CD14-positive monocyte (primary cell): ENCODE measurements at regions not wholly inside any gene's neighbourhood (a gene's known extent, or its start where the extent isn't known, plus 50 kb on each side); places are given as distances from the start of the nearest gene placed in this dataset.

ENCODE experiments used
- DNase-seq, 3 donors: peaks; one replicate each; pipeline ENCODE4 v3.0.0-alpha.2; 2011 to 2022
- H2AFZ ChIP-seq: 2 replicates; pipeline ENCODE4 v1.6.0; 2012; ENCODE audit warnings: mild to moderate bottlenecking, low read depth, low read length, inconsistent platforms; ENCODE audit not compliant: insufficient read depth, poor library complexity, severe bottlenecking
- H3K27ac ChIP-seq, 2 donors: 1 replicate in 1 of 2; 2 replicates in 1 of 2; pipeline ENCODE4 v1.5.1; 2012 to 2013; ENCODE audit warnings: low read length in 2 of 2, control low read depth in 1 of 2, inconsistent platforms in 1 of 2, low read depth in 1 of 2, mild to moderate bottlenecking in 1 of 2
- H3K27me3 ChIP-seq, 2 donors: one replicate each; pipeline versions ENCODE4 v1.6.0 to v1.6.1; 2011 to 2013; ENCODE audit warnings: low read length in 2 of 2; ENCODE audit not compliant: control insufficient read depth in 2 of 2, insufficient read depth in 2 of 2
- H3K36me3 ChIP-seq, 2 donors: replicated peaks in 1 of 2; 1 replicate in 1 of 2; 2 replicates in 1 of 2; pipeline versions ENCODE4 v1.5.1 to v1.6.1; 2012 to 2013; ENCODE audit warnings: low read length in 2 of 2, control low read depth in 1 of 2, inconsistent platforms in 1 of 2, mild to moderate bottlenecking in 1 of 2; ENCODE audit not compliant: insufficient read depth in 2 of 2, control insufficient read depth in 1 of 2
- H3K4me1 ChIP-seq, 2 donors: 1 replicate in 1 of 2; 2 replicates in 1 of 2; pipeline versions ENCODE4 v1.5.1 to v1.6.1; 2012 to 2013; ENCODE audit warnings: low read length in 2 of 2, control low read depth in 1 of 2, inconsistent platforms in 1 of 2, mild to moderate bottlenecking in 1 of 2, moderate library complexity in 1 of 2; ENCODE audit not compliant: insufficient read depth in 2 of 2, control insufficient read depth in 1 of 2
- H3K4me2 ChIP-seq: replicated peaks from 2 replicates; pipeline ENCODE3; 2012; ENCODE audit warnings: low read length, moderate library complexity, mild to moderate bottlenecking; ENCODE audit not compliant: poor library complexity, severe bottlenecking; ENCODE audit errors: extremely low read depth
- H3K4me3 ChIP-seq, 3 experiments: fragments of 200-600 bp in 1 of 3; sonication (generic) in 1 of 3; replicated peaks in 1 of 3; 1 replicate in 2 of 3; 2 replicates in 1 of 3; pipeline ENCODE4 v1.5.1; 2011 to 2013; ENCODE audit warnings: low read length in 3 of 3, mild to moderate bottlenecking in 3 of 3, control low read depth in 2 of 3, low read depth in 2 of 3, inconsistent platforms in 1 of 3, moderate library complexity in 1 of 3
- H3K79me2 ChIP-seq: 2 replicates; pipeline ENCODE4 v1.6.0; 2012; ENCODE audit warnings: mild to moderate bottlenecking, control low read depth, inconsistent platforms, low read length, moderate library complexity; ENCODE audit not compliant: insufficient read depth
- H3K9ac ChIP-seq: 2 replicates; pipeline ENCODE4 v1.6.0; 2017; ENCODE audit warnings: low read length, mild to moderate bottlenecking; ENCODE audit not compliant: insufficient read depth, poor library complexity, severe bottlenecking
- H3K9me3 ChIP-seq, 2 donors: replicated peaks in 1 of 2; 1 replicate in 1 of 2; 2 replicates in 1 of 2; pipeline versions ENCODE4 v1.5.1 to v1.6.1; 2012 to 2013; ENCODE audit warnings: low read length in 2 of 2, control low read depth in 1 of 2; ENCODE audit not compliant: control insufficient read depth in 1 of 2, insufficient read depth in 1 of 2
- H4K20me1 ChIP-seq: 2 replicates; pipeline ENCODE4 v1.6.0; 2012; ENCODE audit warnings: mild to moderate bottlenecking, low read length, control low read depth, moderate library complexity; ENCODE audit not compliant: insufficient read depth
- H3K27ac Mint-ChIP-seq, 7 donors: one replicate each; pipeline ENCODE4 v1.8.0; 2020; ENCODE audit warnings: mild to moderate bottlenecking in 7 of 7, mixed read lengths in 7 of 7, moderate library complexity in 6 of 7, inconsistent platforms in 2 of 7
- H3K27me3 Mint-ChIP-seq, 3 donors: one replicate each; pipeline ENCODE4 v1.8.0; 2021 to 2022; ENCODE audit warnings: low read depth in 3 of 3, mild to moderate bottlenecking in 3 of 3, mixed read lengths in 3 of 3, moderate library complexity in 3 of 3, inconsistent platforms in 1 of 3
- H3K36me3 Mint-ChIP-seq, 2 donors: one replicate each; pipeline ENCODE4 v1.8.0; 2020; ENCODE audit warnings: mixed read lengths in 2 of 2, inconsistent platforms in 1 of 2, mild to moderate bottlenecking in 1 of 2
- H3K4me1 Mint-ChIP-seq: one replicate; pipeline ENCODE4 v1.8.0; 2020; ENCODE audit warnings: mild to moderate bottlenecking, mixed read lengths
- H3K4me3 Mint-ChIP-seq, 2 donors: one replicate each; pipeline ENCODE4 v1.8.0; 2020; ENCODE audit warnings: mild to moderate bottlenecking in 2 of 2, mixed read lengths in 2 of 2, moderate library complexity in 1 of 2
- H3K9me3 Mint-ChIP-seq, 7 donors: one replicate each; pipeline ENCODE4 v1.8.0; 2020 to 2022; ENCODE audit warnings: mixed read lengths in 7 of 7, mild to moderate bottlenecking in 6 of 7, moderate library complexity in 6 of 7, inconsistent platforms in 2 of 7
- WGBS: methylation state at CpG from one replicate; pipeline ENCODE4 v1.1.5; 2013; ENCODE audit warnings: missing lambda C conversion rate; ENCODE audit not compliant: insufficient coverage; 5-methylcytosine and 5-hydroxymethylcytosine counted together
- intact Hi-C, 2 donors: fragments of 100-400 bp; cut with micrococcal nuclease; formaldehyde crosslinking; loops; one replicate each; pipeline versions ENCODE4 v1.15.0 to v1.15.1; 2023
- TF ChIP-seq, protein P1 (sequence below): fragments of 200-600 bp; IDR thresholded peaks from one replicate; pipeline ENCODE4 v1.8.0; 2022; ENCODE audit warnings: antibody characterized with exemption, mild to moderate bottlenecking

DNA sequence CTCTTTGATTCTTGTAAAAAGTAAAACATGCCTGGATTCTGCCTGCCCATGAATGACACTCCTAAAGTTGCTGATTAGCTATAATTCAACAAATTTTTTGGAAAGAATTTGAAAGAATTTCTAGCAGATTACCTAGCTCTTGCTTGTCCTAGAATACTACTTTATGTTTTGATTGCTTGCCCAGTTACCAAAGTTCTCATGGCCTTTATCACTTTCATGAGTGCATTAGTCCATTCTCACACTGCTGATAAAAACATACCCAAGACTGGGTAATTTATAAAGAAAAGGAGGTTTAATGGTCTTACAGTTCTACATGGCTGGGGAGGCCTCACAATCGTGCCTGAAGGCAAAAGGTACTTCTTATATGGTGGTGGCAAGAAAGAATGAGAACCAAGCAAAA, 1137.3 kb downstream of the SORCS1 start:
- Histone ChIP-seq H4K20me1 (no peaks in the 10 kb centered on the region), H3K27ac (no peak overlapping the region), H3K9me3 (no peaks in the 10 kb centered on the region), H3K27me3 (no peaks in the 10 kb centered on the region), H3K4me1 (no peaks in the 10 kb centered on the region), H3K36me3 (no peaks in the 10 kb centered on the region), H3K79me2 (no peaks in the 10 kb centered on the region), H2AFZ (no peak overlapping the region), H3K4me3 (no peak overlapping the region), H3K4me2 (no peak overlapping the region), H3K9ac (no peak overlapping the region)
- no CpG with 5 or more reads among the region's 1 CpG for WGBS
- Mint-ChIP-seq H3K9me3 (peaks cover 0 to 4% (median 3%) of the 10 kb centered on the region in 7 donors), H3K27me3 (no peaks in the 10 kb centered on the region), H3K36me3 (no peaks in the 10 kb centered on the region), H3K27ac (no peak overlapping the region), H3K4me3 (no peak overlapping the region), H3K4me1 (no peaks in the 10 kb centered on the region)
- intact Hi-C loops, result no loop called here
- DNase-seq, result no peak
- TF ChIP-seq, protein P1, sequence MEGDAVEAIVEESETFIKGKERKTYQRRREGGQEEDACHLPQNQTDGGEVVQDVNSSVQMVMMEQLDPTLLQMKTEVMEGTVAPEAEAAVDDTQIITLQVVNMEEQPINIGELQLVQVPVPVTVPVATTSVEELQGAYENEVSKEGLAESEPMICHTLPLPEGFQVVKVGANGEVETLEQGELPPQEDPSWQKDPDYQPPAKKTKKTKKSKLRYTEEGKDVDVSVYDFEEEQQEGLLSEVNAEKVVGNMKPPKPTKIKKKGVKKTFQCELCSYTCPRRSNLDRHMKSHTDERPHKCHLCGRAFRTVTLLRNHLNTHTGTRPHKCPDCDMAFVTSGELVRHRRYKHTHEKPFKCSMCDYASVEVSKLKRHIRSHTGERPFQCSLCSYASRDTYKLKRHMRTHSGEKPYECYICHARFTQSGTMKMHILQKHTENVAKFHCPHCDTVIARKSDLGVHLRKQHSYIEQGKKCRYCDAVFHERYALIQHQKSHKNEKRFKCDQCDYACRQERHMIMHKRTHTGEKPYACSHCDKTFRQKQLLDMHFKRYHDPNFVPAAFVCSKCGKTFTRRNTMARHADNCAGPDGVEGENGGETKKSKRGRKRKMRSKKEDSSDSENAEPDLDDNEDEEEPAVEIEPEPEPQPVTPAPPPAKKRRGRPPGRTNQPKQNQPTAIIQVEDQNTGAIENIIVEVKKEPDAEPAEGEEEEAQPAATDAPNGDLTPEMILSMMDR, result no peak

- intact Hi-C loops, result no loop called here
- no peak for DNase-seq
- H2AFZ ChIP-seq, result no peak overlapping the region
These were observed 1139.2 kb downstream of the SORCS1 start for GRCh38 chr10:106025208-106025811.

More at GRCh38 chr10:106025208-106025811, 1139.2 kb downstream of the SORCS1 start:
- no peak overlapping the region for H3K4me3 ChIP-seq
- no peaks in the 10 kb centered on the region for H4K20me1 ChIP-seq
- H3K27me3 Mint-ChIP-seq, result no peaks in the 10 kb centered on the region
- H3K4me1 Mint-ChIP-seq, result no peaks in the 10 kb centered on the region
- H3K9me3 Mint-ChIP-seq, result peaks cover 3 to 9% (median 5%) of the 10 kb centered on the region in 7 donors
- TF ChIP-seq, protein P1, result no peak
- no peak overlapping the region for H3K9ac ChIP-seq
- no peaks in the 10 kb centered on the region for H3K27me3 ChIP-seq
- H3K27ac ChIP-seq, result no peak overlapping the region
- no peak overlapping the region for H3K27ac Mint-ChIP-seq
- no peak overlapping the region for H3K4me2 ChIP-seq
- H3K36me3 ChIP-seq, result no peaks in the 10 kb centered on the region
- no peak overlapping the region for H3K4me3 Mint-ChIP-seq
- no peaks in the 10 kb centered on the region for H3K79me2 ChIP-seq
- peaks cover 0 to 3% of the 10 kb centered on the region in 2 donors for H3K9me3 ChIP-seq
- H3K4me1 ChIP-seq, result no peaks in the 10 kb centered on the region
- H3K36me3 Mint-ChIP-seq, result no peaks in the 10 kb centered on the region
